Stimulated activated CD4-positive, alpha-beta T cell treated with anti-CD3 and anti-CD28 coated beads, Interleukin-15, amount 100 ng/mL, for 1 hour (primary cell): ENCODE measurements at regions not wholly inside any gene's neighbourhood (a gene's known extent, or its start where the extent isn't known, plus 50 kb on each side); places are given as distances from the start of the nearest gene placed in this dataset.
"Not testable (repeated sequence)": the region's sequence is repeated elsewhere in the genome, so short reads cannot be mapped to it uniquely, and the experiment has no call there.

Experiments
- DNase-seq, 2 donors: peaks; one replicate each; pipeline ENCODE4 v3.0.0-alpha.2; 2020; ENCODE audit warnings: low read depth in 1 of 2, low spot score in 1 of 2

DNA sequence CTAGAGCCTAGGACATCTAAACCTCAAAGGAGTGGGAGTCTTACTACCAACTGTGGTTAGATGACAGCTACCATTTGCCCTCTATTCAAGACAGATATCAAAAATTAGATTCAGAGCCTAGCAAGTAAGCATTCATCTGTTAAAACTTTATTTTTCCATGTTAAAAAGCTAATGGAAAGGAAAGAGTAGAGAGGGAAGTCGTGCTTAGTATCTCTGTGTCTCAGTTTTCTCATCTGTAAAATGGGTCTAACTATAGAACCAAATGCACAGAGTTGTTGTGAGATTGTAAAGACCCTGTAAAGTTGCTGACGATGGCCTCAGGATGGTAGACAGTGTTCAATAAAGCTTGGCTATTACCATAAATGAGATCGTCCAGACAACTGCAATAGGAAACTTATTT is 428.5 kb upstream of the RUNX1 start:
- DNase-seq, result no peak

GRCh38 chr21:35476621-35477395 is 427.7 kb upstream of the RUNX1 start:
- no peak for DNase-seq

GRCh38 chr21:35475762-35476161 is 426.7 kb upstream of the RUNX1 start:
- no peak for DNase-seq

DNA sequence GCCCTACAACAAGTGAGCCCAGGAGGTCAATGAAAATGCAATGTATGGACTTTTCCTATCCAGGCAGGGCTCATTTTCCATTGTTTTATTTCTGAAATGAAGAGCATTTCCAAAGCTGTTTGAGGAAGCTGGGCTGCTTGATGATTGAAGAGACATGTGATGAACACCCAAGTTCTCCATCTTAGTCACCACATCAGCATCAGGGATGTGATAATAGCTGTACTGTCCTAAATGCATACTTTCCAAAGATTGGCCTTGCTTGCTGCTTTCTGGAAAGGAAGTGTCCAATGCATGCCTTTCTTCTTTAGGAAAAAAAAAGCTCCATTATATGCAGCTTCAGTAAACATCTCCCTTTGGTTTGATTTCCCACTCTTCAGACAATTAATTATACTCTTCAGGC is 425.9 kb upstream of the RUNX1 start:
- DNase-seq, result no peak

DNA sequence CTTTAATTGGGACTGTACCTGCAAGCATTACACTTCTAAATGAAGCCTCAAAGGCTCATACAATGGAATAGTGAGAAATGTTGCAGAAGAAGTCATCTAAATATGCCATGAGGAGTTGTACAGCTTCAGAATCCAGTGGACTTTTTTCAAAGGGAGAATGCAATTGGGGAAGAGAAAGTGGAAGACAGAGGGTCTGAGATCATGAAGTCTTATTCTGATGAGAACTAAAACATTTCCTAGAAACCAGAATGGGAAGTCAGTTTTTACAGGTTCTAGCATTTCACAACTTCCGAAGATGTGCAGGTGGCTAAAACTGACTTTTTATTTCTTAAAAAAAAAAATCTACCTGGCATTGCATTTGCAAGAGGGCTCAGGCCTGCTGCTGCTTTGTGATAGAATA is 424.4 kb upstream of the RUNX1 start:
- DNase-seq, result no peak

DNA sequence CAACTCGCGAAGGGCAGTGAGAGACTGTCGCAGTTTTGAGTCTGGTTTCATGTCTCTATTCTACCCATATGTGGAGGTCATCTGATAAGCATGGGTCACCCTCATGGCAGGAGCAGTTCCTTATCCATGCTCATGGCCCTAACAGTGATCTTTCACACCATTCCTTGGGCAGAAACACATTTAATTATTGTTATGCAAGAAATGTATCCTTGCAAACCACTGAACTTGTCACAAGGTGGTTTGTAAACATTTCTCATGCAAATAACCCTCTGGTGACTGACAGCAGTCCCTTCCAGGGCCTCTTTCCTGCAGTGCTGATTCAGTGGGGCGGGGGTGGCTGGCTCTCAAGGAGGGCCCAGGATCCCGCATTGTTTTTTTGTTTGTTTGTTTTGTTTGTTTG is 421.4 kb upstream of the RUNX1 start:
- no peak for DNase-seq

- no peak for DNase-seq
Measured at GRCh38 chr21:35469498-35469897, 420.4 kb upstream of the RUNX1 start.

DNA sequence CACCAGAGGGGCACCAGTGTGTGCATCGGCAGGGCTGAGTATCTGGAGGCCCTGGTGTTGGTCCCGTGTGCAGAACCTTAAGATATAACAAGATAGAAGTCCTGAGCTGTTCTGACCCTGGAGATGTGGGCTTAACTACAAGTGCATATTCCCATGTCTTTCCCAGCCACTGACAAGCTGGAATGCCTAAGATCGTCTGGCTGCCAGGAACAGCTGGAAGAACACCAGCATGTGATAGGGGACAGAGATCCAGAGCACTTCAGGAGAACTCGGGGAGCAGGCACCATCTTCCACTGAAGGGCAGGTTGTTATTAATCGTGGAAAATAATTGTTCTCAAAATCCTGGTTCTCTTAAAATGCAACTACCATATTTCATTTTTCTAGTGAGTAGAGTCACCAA is 419.9 kb upstream of the RUNX1 start:
- no peak for DNase-seq

- DNase-seq, result no peak
Measured at GRCh38 chr21:35467566-35467965, 418.5 kb upstream of the RUNX1 start.

DNA sequence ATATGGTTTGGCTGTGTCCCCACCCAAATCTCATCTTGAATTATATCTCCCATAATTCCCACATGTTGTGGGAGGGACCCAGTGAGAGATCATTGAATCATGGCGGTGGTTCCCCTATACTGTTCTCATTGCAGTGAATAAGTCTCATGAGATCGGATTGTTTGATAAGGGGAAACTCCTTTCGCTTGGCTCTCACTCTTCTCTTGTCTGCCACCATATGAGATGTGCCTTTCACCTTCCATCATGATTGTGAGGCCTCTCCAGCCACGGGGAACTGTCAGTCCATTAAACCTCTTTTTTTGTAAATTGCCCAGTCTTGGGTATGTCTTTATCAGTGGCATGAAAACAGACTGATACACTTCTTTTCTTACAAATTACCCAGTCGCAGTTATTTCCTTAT is 417.6 kb upstream of the RUNX1 start:
- DNase-seq, result not testable (repeated sequence)

DNA sequence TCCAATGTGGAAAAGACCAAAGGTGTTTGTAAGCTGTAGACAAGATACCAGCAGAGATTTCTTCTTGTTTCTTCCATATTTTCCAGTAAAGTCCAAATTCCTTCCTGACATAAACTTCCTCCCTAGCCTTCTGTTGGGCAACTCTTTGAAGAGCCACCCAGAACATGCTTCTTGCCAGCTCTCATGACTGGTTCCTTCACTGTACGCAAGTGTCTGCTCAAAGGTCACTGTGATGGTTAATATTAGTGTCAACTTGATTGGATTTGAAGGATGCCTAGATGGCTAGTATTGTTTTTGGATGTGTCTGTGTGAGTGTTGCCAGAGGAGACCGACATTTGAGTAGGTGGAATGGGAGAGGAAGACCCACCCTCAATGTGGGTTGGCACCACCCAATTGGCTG is 416.6 kb upstream of the RUNX1 start:
- DNase-seq, result no peak

- no peak for DNase-seq
Measured at GRCh38 chr21:35461700-35462099, 412.6 kb upstream of the RUNX1 start.

- DNase-seq, result no peak
Measured at GRCh38 chr21:35460441-35460840, 411.3 kb upstream of the RUNX1 start.

GRCh38 chr21:35458405-35458804 is 409.3 kb upstream of the RUNX1 start:
- DNase-seq, result no peak

DNA sequence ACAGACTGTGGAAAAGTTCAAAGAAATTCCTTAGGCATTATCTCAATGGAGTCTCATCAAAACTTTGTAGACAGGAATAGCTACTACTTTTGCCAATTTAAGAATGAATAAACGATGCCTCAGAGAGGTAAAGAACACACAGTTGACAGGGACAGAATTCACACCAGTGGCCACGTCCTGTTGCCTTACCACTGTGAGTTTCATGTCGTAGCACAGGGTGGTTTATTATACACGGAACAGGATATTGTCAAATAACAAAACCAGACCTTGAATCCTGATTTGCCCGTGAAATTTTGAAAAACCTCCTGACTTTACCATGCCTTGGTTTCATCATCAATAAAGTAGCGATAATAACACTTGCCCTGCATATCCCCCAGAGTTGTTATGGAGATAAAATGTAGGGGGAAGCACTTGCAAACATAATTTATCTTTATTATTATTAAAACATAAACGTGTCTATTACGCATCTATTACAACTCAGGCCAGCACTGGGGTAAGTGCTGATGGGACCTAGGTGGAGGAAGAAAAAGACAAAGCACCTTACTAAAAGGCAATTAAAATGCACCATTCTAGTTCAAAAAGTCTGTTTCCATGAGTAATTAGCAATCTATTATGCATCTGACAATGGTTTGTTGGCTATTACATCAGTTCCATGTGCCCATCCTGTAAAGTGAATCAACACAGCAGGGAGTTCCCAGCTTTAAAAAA is 408.1 kb upstream of the RUNX1 start:
- no peak for DNase-seq

- no peak for DNase-seq
Measured at GRCh38 chr21:35451276-35451675, 402.2 kb upstream of the RUNX1 start.

DNA sequence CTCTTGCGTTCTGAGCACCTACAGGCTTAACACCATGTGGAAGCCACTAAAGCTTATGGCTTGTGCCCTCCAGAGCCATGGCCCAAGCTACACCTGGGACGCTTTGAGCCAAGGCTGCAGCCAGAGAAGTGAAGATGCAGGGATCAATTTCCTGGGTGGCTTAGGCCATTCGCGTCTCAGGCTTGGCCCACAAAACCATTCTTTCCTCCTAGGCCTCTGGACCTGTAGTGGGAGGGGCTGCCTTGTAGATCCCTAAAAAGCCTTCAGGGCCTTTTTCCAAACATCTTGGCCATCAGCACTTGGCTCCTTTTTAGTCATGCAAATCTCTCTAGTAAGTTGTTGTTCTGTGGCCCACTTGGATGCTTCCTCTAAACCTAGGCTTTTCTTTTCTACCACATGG is 401.7 kb upstream of the RUNX1 start:
- no peak for DNase-seq

DNA sequence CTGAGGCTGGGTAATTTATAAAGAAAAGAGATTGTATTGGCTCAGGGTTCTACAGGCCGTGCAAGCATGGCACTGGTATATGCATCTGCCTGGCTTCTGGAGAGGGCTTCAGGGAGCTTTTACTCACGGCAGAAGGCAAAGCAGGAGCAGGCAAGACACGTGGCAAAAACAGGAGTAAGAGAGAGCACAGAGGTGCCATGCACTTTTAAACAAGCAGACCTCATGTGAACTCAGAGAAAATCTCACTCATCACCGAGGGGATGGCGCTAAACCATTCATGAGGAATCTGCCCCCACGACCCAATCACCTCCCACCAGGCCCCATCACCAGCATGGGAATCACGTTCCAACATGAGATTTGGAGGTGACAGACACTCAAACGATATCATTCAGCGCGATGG is 400.7 kb upstream of the RUNX1 start:
- DNase-seq, result no peak

- no peak for DNase-seq
Measured at GRCh38 chr21:35448876-35449599, 399.9 kb upstream of the RUNX1 start.

- DNase-seq, result no peak
Measured at GRCh38 chr21:35444391-35444790, 395.3 kb upstream of the RUNX1 start.

DNA sequence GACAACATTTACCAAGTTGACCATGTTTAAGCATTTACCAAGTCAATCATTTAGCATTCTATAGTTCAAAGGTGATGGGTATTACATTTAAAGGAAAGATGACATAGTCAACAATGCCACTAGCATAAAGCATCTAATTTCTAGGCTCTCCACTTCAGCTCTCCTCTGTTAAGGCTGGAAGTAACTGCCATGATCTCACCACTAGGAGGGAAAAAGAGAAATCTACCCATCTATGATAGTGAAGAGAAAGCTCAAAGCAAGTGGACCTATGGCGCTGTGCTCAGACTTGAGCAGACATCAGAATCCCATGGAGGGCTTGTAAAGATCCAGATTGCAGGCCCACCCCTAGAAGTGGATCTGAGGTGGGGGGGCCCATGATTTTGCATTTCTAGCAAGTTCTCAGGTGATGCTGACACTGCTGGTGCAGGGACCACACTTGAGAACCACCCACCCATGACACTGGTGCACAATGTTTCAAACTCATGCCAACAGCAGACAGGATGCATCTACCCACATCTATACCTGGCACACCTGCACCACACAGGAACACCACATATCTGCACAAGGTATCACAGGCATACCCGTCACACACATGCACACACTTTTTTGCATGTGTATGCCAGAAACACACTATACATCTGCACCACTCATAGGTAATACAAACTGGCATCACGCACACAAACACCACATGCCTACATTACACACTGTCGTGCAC is 392.9 kb upstream of the RUNX1 start:
- no peak for DNase-seq
